Activated T-helper 1 cell treated with Interleukin-2 at 50 U/mL for 16 hours (primary cell): ENCODE measurements at regions not wholly inside any gene's neighbourhood (a gene's known extent, or its start where the extent isn't known, plus 50 kb on each side); places are given as distances from the start of the nearest gene placed in this dataset.
"Not testable (repeated sequence)": the region's sequence is repeated elsewhere in the genome, so short reads cannot be mapped to it uniquely, and the experiment has no call there.

Source experiments
- DNase-seq: peaks from one replicate; pipeline ENCODE4 v3.0.0-alpha.2; 2020; ENCODE audit warnings: low read depth

GRCh38 chr5:118478852-118479251 lies 509.5 kb downstream of the DTWD2 start:
- DNase-seq, result no peak

- DNase-seq, result no peak
Observed at GRCh38 chr5:118468085-118468484, 520.3 kb downstream of the DTWD2 start.

GRCh38 chr5:118467103-118467502 lies 521.2 kb downstream of the DTWD2 start:
- no peak for DNase-seq

GRCh38 chr5:118466418-118466817 lies 521.9 kb downstream of the DTWD2 start:
- DNase-seq, result no peak

GRCh38 chr5:118462276-118462675 lies 526.1 kb downstream of the DTWD2 start:
- not testable (repeated sequence) for DNase-seq

- no peak for DNase-seq
Observed at GRCh38 chr5:118461436-118461835, 526.9 kb downstream of the DTWD2 start.

GRCh38 chr5:118459490-118459889 lies 528.9 kb downstream of the DTWD2 start:
- DNase-seq, result no peak

- no peak for DNase-seq
Observed at GRCh38 chr5:118456085-118456484, 532.3 kb downstream of the DTWD2 start.

GRCh38 chr5:118451697-118452247 lies 536.6 kb downstream of the DTWD2 start:
- no peak for DNase-seq

GRCh38 chr5:118450554-118451332 lies 537.6 kb downstream of the DTWD2 start:
- no peak for DNase-seq

- no peak for DNase-seq
Observed at GRCh38 chr5:118447350-118447749, 541.0 kb downstream of the DTWD2 start.

GRCh38 chr5:118441956-118442355 lies 546.4 kb downstream of the DTWD2 start:
- DNase-seq, result no peak

- no peak for DNase-seq
Observed at GRCh38 chr5:118441034-118441433, 547.3 kb downstream of the DTWD2 start.

- DNase-seq, result no peak
Observed at GRCh38 chr5:118440496-118440895, 547.9 kb downstream of the DTWD2 start.

GRCh38 chr5:118439831-118440230 lies 548.5 kb downstream of the DTWD2 start:
- no peak for DNase-seq

GRCh38 chr5:118435131-118435530 lies 553.2 kb downstream of the DTWD2 start:
- no peak for DNase-seq

GRCh38 chr5:118434522-118434921 lies 553.8 kb downstream of the DTWD2 start:
- no peak for DNase-seq

GRCh38 chr5:118430076-118430475 lies 558.3 kb downstream of the DTWD2 start:
- no peak for DNase-seq

GRCh38 chr5:118407958-118408357 lies 580.4 kb downstream of the DTWD2 start:
- no peak for DNase-seq

- DNase-seq, result no peak
Observed at GRCh38 chr5:118405650-118406061, 582.7 kb downstream of the DTWD2 start.

- no peak for DNase-seq
Observed at GRCh38 chr5:118397236-118397635, 591.1 kb downstream of the DTWD2 start.

- DNase-seq, result no peak
Observed at GRCh38 chr5:118392491-118392890, 595.9 kb downstream of the DTWD2 start.

GRCh38 chr5:118382931-118383330 lies 605.4 kb downstream of the DTWD2 start:
- not testable (repeated sequence) for DNase-seq

- no peak for DNase-seq
Observed at GRCh38 chr5:118379470-118379869, 608.9 kb downstream of the DTWD2 start.
